H1 (cell line): ENCODE measurements at regions not wholly inside any gene's neighbourhood (a gene's known extent, or its start where the extent isn't known, plus 50 kb on each side); places are given as distances from the start of the nearest gene placed in this dataset.

Experiments used
- CTCF ChIA-PET: fragments of 300-600 bp; sonication (Branson Sonifier 250); formaldehyde crosslinking; loops from one replicate; lab custom pipeline; 2021; ENCODE audit not compliant: partially characterized antibody; lab: Charles Lee
- POLR2A ChIA-PET: fragments of 300-600 bp; sonication (Branson Sonifier 250); formaldehyde crosslinking; loops from one replicate; lab custom pipeline; 2021; ENCODE audit warnings: inconsistent platforms; ENCODE audit not compliant: partially characterized antibody; lab: Charles Lee
- DNase-seq, 2 experiments: peaks; one replicate each; pipeline versions ENCODE4 v3.0.0 to v3.0.0-alpha.2; 2010 to 2022; ENCODE audit warnings: low spot score in 2 of 2, low read depth in 1 of 2, mixed read lengths in 1 of 2
- FAIRE-seq: peaks from 2 replicates; lab custom pipeline; 2011; peaks lifted over from hg19 to GRCh38; lab: Jason Lieb, UNC
- H2AFZ ChIP-seq: 2 replicates; pipeline ENCODE4 v1.8.1; 2012; ENCODE audit warnings: low read length, inconsistent platforms
- H2AK5ac ChIP-seq: 2 replicates; pipeline ENCODE4 v1.6.1; 2013; ENCODE audit warnings: low read depth, low read length
- H2BK120ac ChIP-seq: replicated peaks from 2 replicates; pipeline ENCODE3; 2013; ENCODE audit warnings: low read depth, low read length, inconsistent platforms
- H2BK12ac ChIP-seq: 2 replicates; pipeline ENCODE4 v1.6.1; 2013; ENCODE audit warnings: low read depth, low read length
- H2BK15ac ChIP-seq: 2 replicates; pipeline ENCODE4 v1.6.1; 2013; ENCODE audit warnings: low read length
- H2BK20ac ChIP-seq: 2 replicates; pipeline ENCODE4 v1.6.1; 2013; ENCODE audit warnings: low read length
- H2BK5ac ChIP-seq: 2 replicates; pipeline ENCODE4 v1.6.1; 2013; ENCODE audit warnings: low read depth, low read length
- H3K14ac ChIP-seq: 2 replicates; pipeline ENCODE4 v1.6.1; 2013; ENCODE audit warnings: inconsistent platforms; ENCODE audit not compliant: insufficient read length
- H3K18ac ChIP-seq: 2 replicates; pipeline ENCODE4 v1.6.1; 2013; ENCODE audit warnings: low read length; ENCODE audit errors: extremely low read depth
- H3K23ac ChIP-seq: 2 replicates; pipeline ENCODE4 v1.6.1; 2013; ENCODE audit warnings: inconsistent platforms; ENCODE audit not compliant: insufficient read length
- H3K23me2 ChIP-seq: 2 replicates; pipeline ENCODE4 v1.6.1; 2013; ENCODE audit warnings: low read depth, low read length
- H3K27ac ChIP-seq: 2 replicates; pipeline ENCODE4 v1.6.1; 2011; ENCODE audit warnings: low read depth, low read length, inconsistent platforms
- H3K27me3 ChIP-seq, 4 experiments: replicated peaks in 1 of 4; 1 replicate in 1 of 4; 2 replicates in 3 of 4; pipeline versions ENCODE4 v1.6.1 to v1.8.1; 2011 to 2013; ENCODE audit warnings: low read length in 3 of 4, mild to moderate bottlenecking in 3 of 4, inconsistent platforms in 2 of 4, mixed read lengths in 2 of 4, moderate library complexity in 1 of 4; ENCODE audit not compliant: control insufficient read depth in 3 of 4, insufficient read depth in 3 of 4; ENCODE audit errors: extremely low read depth in 1 of 4
- H3K36me3 ChIP-seq, 4 experiments: 2 replicates each; pipeline versions ENCODE4 v1.6.1 to v1.8.1; 2011 to 2013; ENCODE audit warnings: mild to moderate bottlenecking in 4 of 4, low read length in 3 of 4, moderate library complexity in 2 of 4, control low read depth in 1 of 4, inconsistent platforms in 1 of 4; ENCODE audit not compliant: insufficient read depth in 4 of 4, control insufficient read depth in 2 of 4
- H3K4ac ChIP-seq: replicated peaks from 2 replicates; pipeline ENCODE3; 2013; ENCODE audit warnings: low read length, low read depth, mixed read lengths, inconsistent platforms; ENCODE audit not compliant: insufficient read length
- H3K4me1 ChIP-seq, 4 experiments: replicated peaks in 1 of 4; 1 replicate in 1 of 4; 2 replicates in 3 of 4; pipeline versions ENCODE4 v1.6.1 to v1.8.1; 2011 to 2013; ENCODE audit warnings: low read length in 3 of 4, inconsistent platforms in 2 of 4, mixed read lengths in 1 of 4; ENCODE audit not compliant: insufficient read depth in 4 of 4, control insufficient read depth in 3 of 4
- H3K4me2 ChIP-seq, 2 experiments: 2 replicates each; pipeline versions ENCODE4 v1.6.1 to v1.8.1; 2011 to 2013; ENCODE audit warnings: low read depth in 2 of 2, low read length in 2 of 2, control low read depth in 1 of 2, inconsistent platforms in 1 of 2, mild to moderate bottlenecking in 1 of 2; ENCODE audit not compliant: insufficient read depth in 1 of 2
- H3K4me3 ChIP-seq, 4 experiments: fragments of 200-600, 300-600 bp in 1 of 4; sonication (generic), shearing (Covaris generic), sonication (Bioruptor Twin) in 1 of 4; 2 replicates each; pipeline versions ENCODE4 v1.5.1 to v1.8.1; 2011 to 2016; ENCODE audit warnings: low read length in 4 of 4, low read depth in 3 of 4, control low read depth in 2 of 4, inconsistent platforms in 2 of 4, mild to moderate bottlenecking in 2 of 4, mixed read lengths in 1 of 4, moderate library complexity in 1 of 4; ENCODE audit not compliant: insufficient read depth in 2 of 4; ENCODE audit errors: extremely low read depth in 1 of 4
- H3K56ac ChIP-seq: replicated peaks from 2 replicates; pipeline ENCODE3; 2013; ENCODE audit warnings: low read depth, mild to moderate bottlenecking, mixed read lengths, low read length, inconsistent platforms; ENCODE audit not compliant: insufficient read length
- H3K79me1 ChIP-seq: 2 replicates; pipeline ENCODE4 v1.6.1; 2013; ENCODE audit warnings: low read depth, low read length, control low read depth
- H3K79me2 ChIP-seq, 2 experiments: 2 replicates each; pipeline versions ENCODE4 v1.6.1 to v1.8.1; 2012 to 2013; ENCODE audit warnings: low read length in 2 of 2, mild to moderate bottlenecking in 2 of 2, inconsistent platforms in 1 of 2; ENCODE audit not compliant: insufficient read depth in 2 of 2, control insufficient read depth in 1 of 2
- H3K9ac ChIP-seq, 4 experiments: replicated peaks in 1 of 4; 1 replicate in 1 of 4; 2 replicates in 3 of 4; pipeline versions ENCODE4 v1.6.1 to v1.8.1; 2011 to 2013; ENCODE audit warnings: low read depth in 3 of 4, low read length in 3 of 4, control low read depth in 2 of 4, mild to moderate bottlenecking in 2 of 4, moderate library complexity in 2 of 4, inconsistent platforms in 1 of 4; ENCODE audit errors: extremely low read depth in 1 of 4
- H3K9me3 ChIP-seq, 2 experiments: 2 replicates each; pipeline versions ENCODE4 v1.6.1 to v1.8.1; 2012 to 2013; ENCODE audit warnings: mild to moderate bottlenecking in 2 of 2, moderate library complexity in 2 of 2, control low read depth in 1 of 2, inconsistent platforms in 1 of 2, low read depth in 1 of 2, low read length in 1 of 2, mixed read lengths in 1 of 2; ENCODE audit not compliant: insufficient read depth in 2 of 2
- H4K20me1 ChIP-seq, 2 experiments: replicated peaks in 1 of 2; 2 replicates each; pipeline versions ENCODE3 to v1.8.1; 2011 to 2013; ENCODE audit warnings: inconsistent platforms in 2 of 2, low read length in 2 of 2, mild to moderate bottlenecking in 1 of 2; ENCODE audit not compliant: insufficient read depth in 2 of 2, control insufficient read depth in 1 of 2
- H4K5ac ChIP-seq: 2 replicates; pipeline ENCODE4 v1.6.1; 2013; ENCODE audit warnings: low read length, low read depth, mixed read lengths, inconsistent platforms; ENCODE audit not compliant: insufficient read length
- H4K8ac ChIP-seq: 2 replicates; pipeline ENCODE4 v1.8.0; 2013; ENCODE audit warnings: mild to moderate bottlenecking, moderate library complexity, low read length, inconsistent platforms; ENCODE audit not compliant: insufficient read depth; ENCODE audit errors: extremely low read depth
- H4K91ac ChIP-seq: replicated peaks from 2 replicates; pipeline ENCODE3; 2013; ENCODE audit warnings: low read length, mixed read lengths, inconsistent platforms; ENCODE audit not compliant: insufficient read length
- CBX5 ChIP-seq: fragments of 300-800, 300-1000 bp; sonication (generic); IDR thresholded peaks from 2 replicates; pipeline ENCODE4 v1.7.1; 2016; ENCODE audit warnings: antibody characterized with exemption, low read length, low read depth
- CHD2 ChIP-seq: IDR thresholded peaks from 2 replicates; pipeline ENCODE4 v1.6.1; 2012; ENCODE audit warnings: low read length, improper control_type of control experiment
- NRF1 ChIP-seq: IDR thresholded peaks from 2 replicates; pipeline ENCODE4 v1.6.1; 2011; ENCODE audit warnings: mild to moderate bottlenecking, low read depth, low read length, improper control_type of control experiment
- POLR2A ChIP-seq, 2 experiments: IDR thresholded peaks; 1 replicate in 1 of 2; 2 replicates in 1 of 2; pipeline ENCODE4 v1.6.1; 2011; ENCODE audit warnings: low read depth in 2 of 2, low read length in 2 of 2, mild to moderate bottlenecking in 2 of 2; ENCODE audit errors: control extremely low read depth in 1 of 2
- RAD21 ChIP-seq, 2 experiments: IDR thresholded peaks in 1 of 2; conservative IDR thresholded peaks in 1 of 2; 2 replicates each; pipeline ENCODE4 v1.6.1; 2011; ENCODE audit warnings: low read depth in 2 of 2, low read length in 2 of 2, improper control_type of control experiment in 1 of 2, inconsistent platforms in 1 of 2, mild to moderate bottlenecking in 1 of 2, moderate library complexity in 1 of 2
- RNF2 ChIP-seq: fragments of 200-900, 300-1000 bp; sonication (generic); IDR thresholded peaks from 2 replicates; pipeline ENCODE4 v1.7.1; 2016; ENCODE audit warnings: borderline replicate concordance, low read depth, mild to moderate bottlenecking, antibody characterized with exemption, low read length; ENCODE audit not compliant: poor library complexity, severe bottlenecking; ENCODE audit errors: missing control alignments
- WGBS, 2 experiments: shearing (Covaris generic) in 1 of 2; methylation state at CpG; one replicate each; pipeline versions ENCODE4 v1.1.6 to v1.1.7; 2013 to 2015; ENCODE audit warnings: low lambda C conversion rate in 2 of 2, mixed read lengths in 2 of 2, inconsistent platforms in 1 of 2, low coverage in 1 of 2, missing lambda C conversion rate in 1 of 2; ENCODE audit not compliant: insufficient replicate concordance in 2 of 2, insufficient coverage in 1 of 2, insufficient read length in 1 of 2; ENCODE audit errors: extremely low coverage in 1 of 2, missing lambda C conversion rate in 1 of 2; 5-methylcytosine and 5-hydroxymethylcytosine counted together

DNA sequence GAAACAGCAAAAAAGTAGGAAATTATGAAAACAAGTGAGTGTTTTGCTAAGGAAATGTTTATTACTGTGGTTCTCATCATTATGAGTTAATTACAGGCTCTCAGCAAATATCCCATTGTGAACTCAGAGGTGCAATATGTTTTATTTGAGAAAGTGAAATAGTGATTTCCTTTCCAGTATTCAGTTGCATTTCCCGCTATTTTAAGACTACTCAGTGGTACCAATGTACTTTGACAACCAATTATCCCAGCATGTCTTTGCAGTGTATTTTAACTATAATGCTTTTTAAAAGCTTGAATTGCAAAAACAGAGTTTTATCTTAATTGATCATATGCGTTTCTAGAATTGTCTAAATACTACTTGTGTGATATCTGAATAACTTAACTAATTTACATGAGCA lies 383.8 kb upstream of the TENM3 start:
- POLR2A ChIA-PET = no interaction called here
- no peak overlapping the region for H3K27ac ChIP-seq
- H3K36me3 ChIP-seq = no peaks in the 10 kb centered on the region
- no peak overlapping the region for H4K91ac ChIP-seq
- no peaks in the 10 kb centered on the region for H4K20me1 ChIP-seq
- H3K27me3 ChIP-seq = peaks cover 0 to 1% (median 0%) of the 10 kb centered on the region in 4 experiments; a peak in 1 of 7 replicates
- H3K23me2 ChIP-seq = no peaks in the 10 kb centered on the region
- H2BK12ac ChIP-seq = no peak overlapping the region
- H3K9ac ChIP-seq = no peak overlapping the region
- no peak overlapping the region for H2BK5ac ChIP-seq
- no peak overlapping the region for H3K18ac ChIP-seq
- no peak overlapping the region for H2AFZ ChIP-seq
- no peak overlapping the region for H3K14ac ChIP-seq
- no peaks in the 10 kb centered on the region for H3K79me1 ChIP-seq
- DNase-seq = no peak
- H3K4me1 ChIP-seq = no peaks in the 10 kb centered on the region
- CTCF ChIA-PET = no interaction called here
- H2AK5ac ChIP-seq = no peak overlapping the region
- no peak overlapping the region for H3K4me2 ChIP-seq
- no peak overlapping the region for H4K5ac ChIP-seq
- no peak overlapping the region for H3K23ac ChIP-seq
- H2BK15ac ChIP-seq = no peak overlapping the region
- H3K79me2 ChIP-seq = no peaks in the 10 kb centered on the region
- no peak overlapping the region for H3K4me3 ChIP-seq
- H3K4ac ChIP-seq = no peak overlapping the region
- H2BK120ac ChIP-seq = no peak overlapping the region
- H3K56ac ChIP-seq = no peak overlapping the region
- WGBS, 2 experiments = 89% methylated on average over 2 of the region's 2 CpGs; no CpG with 5 or more reads in 1 of the 2 experiments
- no peak overlapping the region for H4K8ac ChIP-seq
- H3K9me3 ChIP-seq = no peaks in the 10 kb centered on the region
- no peak for FAIRE-seq
- TF ChIP-seq CBX5 = no peak
- TF ChIP-seq CHD2 = no peak
- TF ChIP-seq RAD21 (IDR thresholded peaks at IDR 0.05 in 1 of 2, conservative IDR thresholded peaks at IDR 0.05 in 1 of 2; ENCODE audit: low read depth in 2 of 2, low read length in 2 of 2) = no peak
- TF ChIP-seq NRF1 = no peak
- TF ChIP-seq POLR2A (IDR thresholded peaks at IDR 0.05; ENCODE audit: control extremely low read depth in 1 of 2, low read depth in 2 of 2, low read length in 2 of 2) = no peak
- TF ChIP-seq RNF2 = no peak
- TF ChIP-seq, all 59 proteins: peak for 0
- H2BK20ac ChIP-seq = no peak overlapping the region
